ENCODE measurements at regions not wholly inside any gene's neighbourhood (a gene's known extent, or its start where the extent isn't known, plus 50 kb on each side); places are given as distances from the start of the nearest gene placed in this dataset.

GRCh38 chr1:203406446-203407045 lies 55.6 kb upstream of the FMOD start:
- H3K9ac ChIP-seq (ENCODE audit: low read length): no peak overlapping the region
- TF ChIP-seq EZH2 (IDR thresholded peaks at IDR 0.05; ENCODE audit: borderline replicate concordance, low read length): no peak
- TF ChIP-seq, protein P1, sequence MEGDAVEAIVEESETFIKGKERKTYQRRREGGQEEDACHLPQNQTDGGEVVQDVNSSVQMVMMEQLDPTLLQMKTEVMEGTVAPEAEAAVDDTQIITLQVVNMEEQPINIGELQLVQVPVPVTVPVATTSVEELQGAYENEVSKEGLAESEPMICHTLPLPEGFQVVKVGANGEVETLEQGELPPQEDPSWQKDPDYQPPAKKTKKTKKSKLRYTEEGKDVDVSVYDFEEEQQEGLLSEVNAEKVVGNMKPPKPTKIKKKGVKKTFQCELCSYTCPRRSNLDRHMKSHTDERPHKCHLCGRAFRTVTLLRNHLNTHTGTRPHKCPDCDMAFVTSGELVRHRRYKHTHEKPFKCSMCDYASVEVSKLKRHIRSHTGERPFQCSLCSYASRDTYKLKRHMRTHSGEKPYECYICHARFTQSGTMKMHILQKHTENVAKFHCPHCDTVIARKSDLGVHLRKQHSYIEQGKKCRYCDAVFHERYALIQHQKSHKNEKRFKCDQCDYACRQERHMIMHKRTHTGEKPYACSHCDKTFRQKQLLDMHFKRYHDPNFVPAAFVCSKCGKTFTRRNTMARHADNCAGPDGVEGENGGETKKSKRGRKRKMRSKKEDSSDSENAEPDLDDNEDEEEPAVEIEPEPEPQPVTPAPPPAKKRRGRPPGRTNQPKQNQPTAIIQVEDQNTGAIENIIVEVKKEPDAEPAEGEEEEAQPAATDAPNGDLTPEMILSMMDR (IDR thresholded peaks at IDR 0.05; ENCODE audit: low read length): no peak
- no peak overlapping the region for H3K4me3 ChIP-seq (ENCODE audit: low read depth, low read length, poor library complexity, severe bottlenecking)
- H2AFZ ChIP-seq (ENCODE audit: low read length): no peak overlapping the region
- no peak overlapping the region for H3K27ac ChIP-seq (ENCODE audit: low read depth, low read length, poor library complexity, severe bottlenecking)
- no peaks in the 10 kb centered on the region; the same call in 1 of the 2 replicates for H3K27me3 ChIP-seq (ENCODE audit: insufficient read depth, low read length)
- no peaks in the 10 kb centered on the region for H3K79me2 ChIP-seq (ENCODE audit: insufficient read depth, low read length)
- H3K36me3 ChIP-seq (ENCODE audit: insufficient read depth, low read length): no peaks in the 10 kb centered on the region
- no peaks in the 10 kb centered on the region for H3K9me2 ChIP-seq (ENCODE audit: low read depth, low read length)
- H3F3A ChIP-seq (ENCODE audit: insufficient read depth, low read length): no peaks in the 10 kb centered on the region
- H4K20me1 ChIP-seq (ENCODE audit: insufficient read depth, low read length): no peaks in the 10 kb centered on the region
- no peaks in the 10 kb centered on the region; the same call in 1 of the 2 replicates for H3K9me3 ChIP-seq (ENCODE audit: low read length)
- peaks cover 9% of the 10 kb centered on the region for H3K4me1 ChIP-seq (ENCODE audit: insufficient read depth, low read length, severe bottlenecking)
- no peak overlapping the region for H3K4me2 ChIP-seq (ENCODE audit: low read length)

DNA sequence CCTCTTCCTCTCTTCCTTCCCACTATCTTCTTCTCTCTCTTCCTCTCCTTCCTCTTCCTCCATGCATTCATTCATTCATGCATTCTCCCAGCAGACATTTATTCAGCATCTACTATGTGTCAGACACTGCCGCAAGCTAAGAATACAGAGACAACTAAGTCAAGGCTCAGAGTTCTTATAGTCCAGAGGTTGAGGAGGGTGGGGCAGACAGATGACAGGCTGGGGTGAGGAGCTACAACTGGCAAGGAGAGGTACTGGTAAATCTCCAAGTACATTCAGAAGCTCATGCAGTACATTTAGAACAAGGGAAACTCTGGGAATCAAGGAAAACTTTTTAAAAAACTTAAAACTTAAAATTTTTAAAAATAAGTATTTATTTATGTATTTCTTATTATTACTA lies 56.4 kb upstream of the FMOD start:
- Histone ChIP-seq H3K9ac (ENCODE audit: low read length) (no peak overlapping the region), H3K27ac (ENCODE audit: low read depth, low read length, poor library complexity, severe bottlenecking) (no peak overlapping the region), H3K9me2 (ENCODE audit: low read depth, low read length) (no peaks in the 10 kb centered on the region), H3K9me3 (ENCODE audit: low read length) (no peaks in the 10 kb centered on the region; the same call in 1 of the 2 replicates), H2AFZ (ENCODE audit: low read length) (no peak overlapping the region), H4K20me1 (ENCODE audit: insufficient read depth, low read length) (no peaks in the 10 kb centered on the region), H3K79me2 (ENCODE audit: insufficient read depth, low read length) (no peaks in the 10 kb centered on the region), H3K4me1 (ENCODE audit: insufficient read depth, low read length, severe bottlenecking) (peaks cover 9% of the 10 kb centered on the region), H3F3A (ENCODE audit: insufficient read depth, low read length) (no peaks in the 10 kb centered on the region), H3K36me3 (ENCODE audit: insufficient read depth, low read length) (no peaks in the 10 kb centered on the region), H3K4me3 (ENCODE audit: low read depth, low read length, poor library complexity, severe bottlenecking) (no peak overlapping the region), H3K27me3 (ENCODE audit: insufficient read depth, low read length) (no peaks in the 10 kb centered on the region; the same call in 1 of the 2 replicates), H3K4me2 (ENCODE audit: low read length) (no peak overlapping the region)
- TF ChIP-seq, protein P1 (IDR thresholded peaks at IDR 0.05; ENCODE audit: low read length): no peak

DNA sequence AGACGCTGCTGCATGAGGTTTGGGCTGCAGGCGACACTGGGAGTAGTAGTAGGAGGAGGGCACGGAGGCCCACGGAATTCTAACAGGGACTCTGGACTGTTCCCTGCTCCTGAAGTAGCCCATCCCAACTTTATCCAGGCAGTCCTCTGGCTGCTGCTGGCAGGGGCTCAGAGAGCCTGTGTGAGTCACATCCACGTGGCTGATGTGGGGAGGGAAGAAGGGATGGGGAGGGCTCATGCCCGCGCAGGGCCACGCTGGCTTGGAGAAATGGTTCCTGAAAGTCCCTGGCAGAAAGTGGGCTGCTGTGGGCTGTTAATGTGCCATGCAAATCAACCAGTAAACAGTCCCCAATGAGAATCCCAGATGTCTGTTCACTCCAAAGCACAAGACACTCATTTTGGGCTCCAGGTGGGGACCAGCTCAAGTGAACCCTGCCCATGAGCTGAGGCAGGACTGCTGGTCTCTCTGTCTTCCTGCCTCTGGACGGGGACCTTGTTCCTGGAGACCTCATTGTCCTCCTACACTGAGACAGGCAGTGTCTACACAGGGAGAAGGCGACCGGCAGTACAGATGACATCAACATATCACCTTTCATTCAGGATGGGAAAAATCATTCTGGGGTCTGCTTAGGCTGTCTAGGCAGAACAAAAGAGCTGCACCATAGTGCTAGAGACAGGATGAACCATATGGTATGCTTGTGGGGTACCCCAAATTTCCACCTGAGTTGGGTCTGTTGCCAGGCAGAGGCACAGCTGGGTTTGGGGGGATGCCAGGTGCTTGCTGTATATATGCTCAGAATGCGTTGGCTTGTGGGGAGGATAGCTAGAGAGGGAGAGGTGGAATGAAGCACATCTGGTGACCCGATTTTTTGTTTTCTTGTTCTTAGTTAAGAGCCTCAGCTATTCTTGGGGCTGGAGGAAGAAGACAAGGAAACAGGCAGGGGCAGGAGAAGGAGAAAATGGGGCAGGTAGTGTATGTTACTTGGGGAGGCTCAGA lies 57.9 kb upstream of the FMOD start:
- H3K27me3 ChIP-seq (ENCODE audit: insufficient read depth, low read length): no peaks in the 10 kb centered on the region; the same call in 1 of the 2 replicates
- H3K27ac ChIP-seq (ENCODE audit: low read depth, low read length, poor library complexity, severe bottlenecking): no peak overlapping the region
- H3K9me2 ChIP-seq (ENCODE audit: low read depth, low read length): no peaks in the 10 kb centered on the region
- no peak for TF ChIP-seq EZH2 (IDR thresholded peaks at IDR 0.05; ENCODE audit: borderline replicate concordance, low read length)
- TF ChIP-seq, protein P1 (IDR thresholded peaks at IDR 0.05; ENCODE audit: low read length): no peak
- H3F3A ChIP-seq (ENCODE audit: insufficient read depth, low read length): no peaks in the 10 kb centered on the region
- no peak overlapping the region for H2AFZ ChIP-seq (ENCODE audit: low read length)
- H3K9me3 ChIP-seq (ENCODE audit: low read length): no peaks in the 10 kb centered on the region; the same call in 1 of the 2 replicates
- no peaks in the 10 kb centered on the region for H3K36me3 ChIP-seq (ENCODE audit: insufficient read depth, low read length)
- H3K4me1 ChIP-seq (ENCODE audit: insufficient read depth, low read length, severe bottlenecking): peaks cover 9% of the 10 kb centered on the region
- H4K20me1 ChIP-seq (ENCODE audit: insufficient read depth, low read length): no peaks in the 10 kb centered on the region
- no peaks in the 10 kb centered on the region for H3K79me2 ChIP-seq (ENCODE audit: insufficient read depth, low read length)
- no peak overlapping the region for H3K4me2 ChIP-seq (ENCODE audit: low read length)
- no peak overlapping the region for H3K9ac ChIP-seq (ENCODE audit: low read length)
- no peak overlapping the region for H3K4me3 ChIP-seq (ENCODE audit: low read depth, low read length, poor library complexity, severe bottlenecking)
